GM12872 (cell line): ENCODE measurements at regions not wholly inside any gene's neighbourhood (a gene's known extent, or its start where the extent isn't known, plus 50 kb on each side); places are given as distances from the start of the nearest gene placed in this dataset.

ENCODE experiments used
- CTCF ChIP-seq: IDR thresholded peaks from 3 replicates; pipeline ENCODE4 v1.5.1; 2011; ENCODE audit warnings: low read depth, mild to moderate bottlenecking, low read length, moderate library complexity; ENCODE audit not compliant: insufficient read depth

GRCh38 chrX:139475432-139475831 lies 55.1 kb upstream of the F9 start:
- no peak for TF ChIP-seq CTCF

- TF ChIP-seq CTCF, result no peak
These were observed 75.8 kb upstream of the F9 start for GRCh38 chrX:139454743-139455142.

GRCh38 chrX:139448996-139449395 lies 81.5 kb upstream of the F9 start:
- TF ChIP-seq CTCF, result no peak

- no peak for TF ChIP-seq CTCF
These were observed 83.7 kb upstream of the F9 start for GRCh38 chrX:139446832-139447231.

- TF ChIP-seq CTCF, result no peak
These were observed 100.6 kb upstream of the F9 start for GRCh38 chrX:139429913-139430312.

GRCh38 chrX:139423186-139423585 lies 107.4 kb upstream of the F9 start:
- no peak for TF ChIP-seq CTCF

GRCh38 chrX:139388254-139388653 lies 142.3 kb upstream of the F9 start:
- no peak for TF ChIP-seq CTCF

- no peak for TF ChIP-seq CTCF
These were observed 148.0 kb upstream of the F9 start for GRCh38 chrX:139382529-139382928.
